Ammon's horn (tissue), 1 donor: ENCODE measurements at regions not wholly inside any gene's neighbourhood (a gene's known extent, or its start where the extent isn't known, plus 50 kb on each side); places are given as distances from the start of the nearest gene placed in this dataset.
"Not testable (repeated sequence)": the region's sequence is repeated elsewhere in the genome, so short reads cannot be mapped to it uniquely, and the experiment has no call there.

Experiments used
- DNase-seq: peaks from one replicate; pipeline ENCODE4 v3.0.0-alpha.2; 2016; ENCODE audit warnings: low spot score

GRCh38 chr15:70576696-70577095 is 186.7 kb downstream of the UACA start:
- DNase-seq, result no peak

GRCh38 chr15:70576276-70576675 is 187.1 kb downstream of the UACA start:
- no peak for DNase-seq

- no peak for DNase-seq
Measured at GRCh38 chr15:70575231-70576226, 187.8 kb downstream of the UACA start.

GRCh38 chr15:70574325-70574724 is 189.0 kb downstream of the UACA start:
- not testable (repeated sequence) for DNase-seq

GRCh38 chr15:70573121-70573850 is 190.1 kb downstream of the UACA start:
- no peak for DNase-seq

- DNase-seq, result no peak
Measured at GRCh38 chr15:70569714-70570231, 193.6 kb downstream of the UACA start.

GRCh38 chr15:70569091-70569713 is 194.2 kb downstream of the UACA start:
- peak; percentile 72 for DNase-seq

- no peak for DNase-seq
Measured at GRCh38 chr15:70566989-70567388, 196.4 kb downstream of the UACA start.

GRCh38 chr15:70566047-70566835 is 197.1 kb downstream of the UACA start:
- no peak for DNase-seq

GRCh38 chr15:70563561-70564095 is 199.7 kb downstream of the UACA start:
- DNase-seq, result no peak

GRCh38 chr15:70562906-70563305 is 200.5 kb downstream of the UACA start:
- no peak for DNase-seq

GRCh38 chr15:70561885-70562284 is 201.5 kb downstream of the UACA start:
- no peak for DNase-seq

GRCh38 chr15:70560617-70561328 is 202.6 kb downstream of the UACA start:
- no peak for DNase-seq

- peak; percentile 40 for DNase-seq
Measured at GRCh38 chr15:70559265-70560239, 203.8 kb downstream of the UACA start.

- DNase-seq, result no peak
Measured at GRCh38 chr15:70558406-70559264, 204.7 kb downstream of the UACA start.

- DNase-seq, result no peak
Measured at GRCh38 chr15:70557521-70558258, 205.7 kb downstream of the UACA start.

- DNase-seq, result no peak
Measured at GRCh38 chr15:70556779-70557178, 206.6 kb downstream of the UACA start.
